HK-2 (cell line): ENCODE measurements at regions not wholly inside any gene's neighbourhood (a gene's known extent, or its start where the extent isn't known, plus 50 kb on each side); places are given as distances from the start of the nearest gene placed in this dataset.
"Not testable (repeated sequence)": the region's sequence is repeated elsewhere in the genome, so short reads cannot be mapped to it uniquely, and the experiment has no call there.

Experiments used
- DNase-seq: peaks from one replicate; pipeline ENCODE4 v3.0.0-alpha.2; 2018; ENCODE audit not compliant: unreplicated experiment

GRCh38 chr9:104980039-104980654, 52.2 kb upstream of the ABCA1 start:
- no peak for DNase-seq

GRCh38 chr9:104981543-104982129, 53.7 kb upstream of the ABCA1 start:
- DNase-seq: no peak

DNA sequence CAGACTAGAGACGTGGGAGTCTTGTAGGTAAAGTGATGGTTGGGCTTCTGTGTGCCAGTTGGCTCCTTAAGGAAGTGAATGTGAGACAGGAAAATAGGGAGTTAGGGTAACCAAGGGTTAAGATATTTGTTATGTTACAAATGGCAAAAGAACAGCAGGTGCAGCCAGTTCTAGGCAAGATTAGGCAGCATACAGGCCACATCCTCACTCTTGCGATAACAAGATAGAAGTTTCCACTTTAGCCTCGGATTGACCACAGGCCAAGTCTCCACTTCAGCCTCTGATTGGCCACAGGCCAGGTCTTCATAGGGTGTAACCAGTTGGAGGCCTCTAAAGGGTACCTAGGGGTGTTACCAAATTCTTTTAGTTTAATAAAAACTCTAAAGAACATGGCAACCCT, 54.6 kb upstream of the ABCA1 start:
- no peak for DNase-seq

- DNase-seq: no peak
Observed at GRCh38 chr9:104983491-104983890, 55.5 kb upstream of the ABCA1 start.

DNA sequence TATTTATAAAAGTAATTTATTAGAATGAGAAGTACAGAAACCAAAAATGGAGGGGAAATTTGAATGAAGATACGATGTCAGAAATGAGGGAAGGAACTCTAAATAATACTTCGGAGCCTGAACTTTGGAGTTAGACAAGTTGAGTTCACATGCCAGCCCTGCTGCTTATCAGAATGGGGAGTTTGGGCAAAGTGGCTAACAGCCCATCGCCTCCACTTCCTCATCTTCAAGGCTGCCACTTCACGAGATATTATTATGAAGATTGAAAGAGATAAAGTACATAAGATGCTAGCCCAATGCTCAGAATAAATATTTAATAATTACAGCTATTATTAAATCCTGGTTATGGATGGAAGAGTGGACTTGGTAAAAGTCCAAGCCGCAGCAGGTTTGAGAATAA, 56.2 kb upstream of the ABCA1 start:
- DNase-seq: no peak

- no peak for DNase-seq
Observed at GRCh38 chr9:104984542-104984941, 56.6 kb upstream of the ABCA1 start.

- no peak for DNase-seq
Observed at GRCh38 chr9:104984948-104985347, 57.0 kb upstream of the ABCA1 start.

- no peak for DNase-seq
Observed at GRCh38 chr9:104986096-104986495, 58.1 kb upstream of the ABCA1 start.

DNA sequence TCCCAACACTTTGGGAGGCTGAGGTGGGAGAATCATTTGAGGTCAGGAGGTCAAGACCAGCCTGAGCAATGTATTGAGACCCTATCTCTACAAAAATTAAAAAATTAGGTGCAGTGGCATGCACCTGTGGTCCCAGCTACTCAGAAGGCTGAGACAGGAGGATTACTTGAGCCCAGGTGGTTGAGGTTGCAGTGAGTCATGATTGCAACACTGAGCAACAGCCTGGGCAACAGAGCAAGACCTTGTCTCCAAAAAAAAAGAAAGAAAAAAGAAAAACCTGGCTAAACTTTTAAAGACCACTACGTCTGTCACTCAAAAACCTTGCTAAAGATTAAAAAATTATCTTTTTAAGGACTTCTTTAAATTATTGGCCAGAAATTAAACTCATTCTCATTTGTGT, 59.8 kb upstream of the ABCA1 start:
- no peak for DNase-seq

- DNase-seq: no peak
Observed at GRCh38 chr9:104988539-104988938, 60.6 kb upstream of the ABCA1 start.

DNA sequence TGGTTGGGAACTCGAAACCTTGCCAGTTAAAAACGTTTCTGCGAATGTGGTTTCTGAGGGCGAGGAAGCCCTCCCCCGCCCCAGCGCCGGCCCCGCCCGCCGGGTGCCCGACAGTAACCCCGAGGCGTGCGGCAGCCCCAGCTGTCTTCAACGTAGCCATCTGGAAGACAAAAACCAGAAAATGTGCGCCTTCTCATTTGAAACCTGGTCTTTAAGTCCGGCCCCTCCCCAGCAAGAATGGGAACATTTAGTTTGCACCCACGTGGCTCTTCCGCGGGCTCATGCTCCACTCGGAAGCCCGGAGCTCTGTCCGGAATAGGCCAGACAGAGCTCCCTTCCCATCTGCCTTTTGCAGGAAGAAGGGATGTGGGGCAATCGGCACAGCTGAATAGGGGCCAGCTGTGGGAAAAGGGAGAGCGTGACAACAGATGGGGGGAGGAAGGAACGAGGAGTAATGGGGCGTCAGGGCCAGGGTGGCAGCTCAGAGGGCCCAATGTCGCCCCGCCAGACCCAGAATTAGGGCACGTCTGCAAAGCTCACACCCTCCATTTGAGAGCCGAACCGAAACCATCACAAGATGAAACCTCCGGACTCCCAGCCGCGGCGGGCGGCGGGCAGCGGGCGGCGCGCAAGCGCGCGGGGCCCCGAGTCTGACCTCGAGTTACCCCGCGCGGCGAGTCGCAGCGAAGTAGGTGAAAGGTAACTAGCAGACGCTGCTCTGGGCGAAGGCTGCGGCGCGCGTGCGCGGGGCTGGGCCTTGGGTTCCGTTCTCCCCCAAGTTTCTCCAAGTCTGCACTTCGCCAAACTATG, 63.4 kb upstream of the ABCA1 start:
- peak; percentile 72 for DNase-seq

DNA sequence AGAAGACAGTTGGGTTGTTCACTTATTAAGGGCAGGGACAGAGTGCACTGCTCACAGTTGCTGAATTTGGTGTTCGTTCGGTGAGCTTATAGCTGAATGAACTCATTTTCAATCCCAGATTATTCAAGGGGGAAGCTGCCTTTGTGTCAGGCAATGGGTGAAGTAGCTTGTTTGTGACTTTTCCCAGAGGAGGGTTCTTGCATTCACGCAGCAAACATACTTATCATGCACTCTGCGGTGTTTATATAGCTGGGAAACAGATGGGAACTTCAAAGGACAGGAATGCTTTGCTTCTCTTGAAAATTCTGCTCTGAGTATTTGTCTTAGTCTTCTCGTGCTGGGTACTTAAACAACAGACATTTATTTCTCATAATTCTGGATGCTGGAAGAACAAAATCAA, 64.7 kb upstream of the ABCA1 start:
- DNase-seq: no peak

DNA sequence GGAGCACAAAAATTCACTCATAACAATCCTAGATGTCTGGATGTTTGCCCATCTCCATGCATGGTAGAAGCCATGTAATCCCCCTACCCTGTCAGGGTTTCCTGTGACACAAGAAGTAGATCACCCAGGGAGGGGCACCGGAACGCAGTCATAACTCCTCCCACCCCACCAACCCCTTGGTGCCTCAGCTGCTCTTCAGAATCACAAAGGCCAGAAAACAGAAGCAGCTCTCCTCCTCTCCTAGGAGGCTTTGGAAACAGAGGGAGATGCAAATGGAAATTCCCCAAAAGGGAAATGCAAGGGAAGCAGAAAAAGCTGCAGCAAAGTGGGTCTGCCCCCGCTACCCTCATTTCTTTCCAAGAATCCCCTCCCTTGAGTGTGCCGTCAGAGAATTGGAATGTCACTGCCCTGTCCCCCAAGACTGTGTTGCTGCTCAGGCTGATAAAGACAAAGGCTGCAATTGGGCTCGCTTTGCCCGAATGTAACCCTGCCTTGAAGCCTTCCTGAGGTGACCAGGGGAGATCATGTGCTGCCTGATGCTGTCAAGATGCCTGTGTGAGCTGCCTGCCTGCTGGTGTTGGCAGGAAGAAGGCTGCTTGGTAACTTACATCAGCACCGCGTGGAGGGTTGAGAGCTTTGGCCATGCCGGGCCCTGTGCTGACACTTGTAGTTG, 65.5 kb upstream of the ABCA1 start:
- DNase-seq: no peak

GRCh38 chr9:104997536-104997935, 69.6 kb upstream of the ABCA1 start:
- DNase-seq: no peak

- no peak for DNase-seq
Observed at GRCh38 chr9:104999136-104999535, 71.2 kb upstream of the ABCA1 start.

DNA sequence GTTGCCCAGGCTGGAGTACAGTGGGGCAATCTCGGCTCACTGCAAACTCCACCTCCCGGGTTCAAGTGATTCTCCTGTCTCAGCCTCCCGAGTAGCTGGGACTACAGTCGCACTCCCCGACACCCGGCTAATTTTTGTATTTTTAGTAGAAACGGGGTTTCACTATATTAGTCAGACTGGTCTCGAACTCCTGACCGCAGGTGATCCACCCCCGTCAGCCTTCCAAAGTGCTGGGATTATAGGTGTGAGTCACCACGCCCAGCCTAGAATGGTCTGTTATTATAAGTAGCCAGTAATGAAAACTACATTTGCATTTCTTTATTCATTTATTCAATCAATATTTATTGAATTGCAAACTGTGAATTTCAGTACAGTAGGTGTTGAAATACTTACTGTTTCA, 72.6 kb upstream of the ABCA1 start:
- not testable (repeated sequence) for DNase-seq

DNA sequence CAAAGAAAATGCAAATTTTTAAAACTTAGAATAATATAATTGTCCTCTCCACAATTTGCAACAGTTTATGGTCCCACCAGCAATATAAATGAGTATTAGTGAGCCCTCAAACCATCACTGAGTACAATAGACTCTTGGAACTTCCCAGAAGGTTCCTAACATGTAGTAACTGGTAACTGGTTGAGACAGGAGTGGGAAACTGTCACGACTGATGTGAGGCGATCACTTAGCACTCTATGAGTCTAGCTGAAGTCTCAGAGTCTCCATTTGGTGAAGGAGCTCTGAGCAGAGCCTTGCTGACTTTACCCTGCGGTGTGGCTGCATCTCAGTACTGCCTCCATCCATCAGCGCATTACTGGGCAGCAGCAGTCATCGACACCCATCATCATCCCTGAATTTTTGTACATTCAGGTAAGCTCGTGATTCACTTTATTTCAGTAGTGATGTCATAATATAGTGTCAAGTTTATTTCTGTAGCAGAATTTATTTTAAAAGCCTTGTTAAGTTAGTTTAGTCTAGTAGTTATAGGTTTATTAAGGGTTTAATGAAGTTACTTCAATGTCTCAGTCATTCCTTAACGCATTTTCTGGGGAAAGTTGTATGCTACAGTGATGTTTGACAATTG, 76.6 kb upstream of the ABCA1 start:
- no peak for DNase-seq

DNA sequence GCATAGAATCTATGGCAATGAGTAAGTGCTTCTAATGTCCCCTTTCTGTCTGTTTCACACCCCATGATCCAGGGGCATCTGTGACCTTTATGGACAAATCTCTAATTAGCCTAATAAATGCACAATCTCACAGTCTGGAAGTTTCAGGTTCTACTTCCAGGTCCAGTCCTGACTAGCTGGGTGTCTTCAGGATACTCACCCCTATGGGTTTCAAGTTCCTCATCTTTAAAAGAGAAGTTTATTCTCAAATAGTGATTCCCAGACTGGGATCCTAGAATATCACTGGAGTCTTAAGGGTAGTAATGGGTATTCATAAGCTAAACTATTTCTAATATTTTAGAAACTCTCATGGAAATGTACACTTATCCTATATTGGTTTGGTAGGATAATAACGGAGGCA, 77.2 kb upstream of the ABCA1 start:
- no peak for DNase-seq

DNA sequence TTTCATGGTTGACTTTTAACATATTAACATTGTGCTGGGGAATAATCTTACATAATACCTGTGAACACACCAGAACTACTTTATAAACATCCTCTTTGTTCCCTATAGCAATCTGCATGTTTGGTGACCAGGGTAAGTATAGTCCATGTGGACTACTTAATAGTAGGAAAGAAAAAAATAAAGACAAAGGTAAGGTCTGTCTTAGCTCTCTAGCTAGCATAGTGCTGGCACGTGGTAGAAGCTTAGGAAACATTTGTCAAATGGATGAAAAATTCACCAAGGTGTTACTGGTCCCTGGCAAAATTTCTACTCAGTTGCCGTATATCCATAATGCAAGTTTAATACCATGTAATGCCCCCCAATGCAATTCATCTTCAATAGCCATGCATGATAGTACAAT, 78.6 kb upstream of the ABCA1 start:
- DNase-seq: no peak

- DNase-seq: peak; percentile 35
Observed at GRCh38 chr9:105007143-105007542, 79.2 kb upstream of the ABCA1 start.

DNA sequence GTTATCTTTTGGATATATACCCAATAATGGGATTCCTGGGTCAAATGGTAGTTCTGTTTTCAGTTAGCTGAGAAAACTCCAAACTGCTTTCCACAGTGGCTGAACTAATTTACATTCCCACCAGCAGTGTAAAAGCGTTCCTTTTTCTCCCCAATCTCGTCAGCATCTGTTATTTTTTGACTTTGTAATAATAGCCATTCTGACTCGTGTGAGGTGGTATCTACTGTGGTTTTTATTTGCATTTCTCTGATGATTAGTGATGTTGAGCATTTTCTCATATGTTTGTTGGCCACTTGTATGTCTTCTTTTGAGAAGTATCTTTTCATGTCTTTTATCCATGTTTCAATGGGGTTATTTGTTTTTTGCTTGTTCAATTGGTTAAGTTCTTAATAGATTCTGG, 82.1 kb upstream of the ABCA1 start:
- not testable (repeated sequence) for DNase-seq

GRCh38 chr9:105021917-105022316, 94.0 kb upstream of the ABCA1 start:
- DNase-seq: no peak
